Activated CD4-positive, alpha-beta T cell treated with anti-CD3 and anti-CD28 coated beads, Interleukin-2, amount 50 U/mL, for 1 hour (primary cell): ENCODE measurements at regions not wholly inside any gene's neighbourhood (a gene's known extent, or its start where the extent isn't known, plus 50 kb on each side); places are given as distances from the start of the nearest gene placed in this dataset.
"Not testable (repeated sequence)": the region's sequence is repeated elsewhere in the genome, so short reads cannot be mapped to it uniquely, and the experiment has no call there.

Experiments
- DNase-seq: peaks from one replicate; pipeline ENCODE4 v3.0.0-alpha.2; 2020

- no peak for DNase-seq
These were observed 112.5 kb downstream of the RRAGC start for GRCh38 chr1:38746941-38747600.

GRCh38 chr1:38746402-38746935, 113.1 kb downstream of the RRAGC start:
- no peak for DNase-seq

GRCh38 chr1:38745476-38746401, 113.8 kb downstream of the RRAGC start:
- no peak for DNase-seq

- DNase-seq: no peak
These were observed 114.9 kb downstream of the RRAGC start for GRCh38 chr1:38744452-38745350.

- no peak for DNase-seq
These were observed 116.4 kb downstream of the RRAGC start for GRCh38 chr1:38743184-38743583.

- DNase-seq: no peak
These were observed 118.2 kb downstream of the RRAGC start for GRCh38 chr1:38741341-38741740.

- DNase-seq: no peak
These were observed 119.1 kb downstream of the RRAGC start for GRCh38 chr1:38740487-38740886.

GRCh38 chr1:38738207-38738606, 121.4 kb downstream of the RRAGC start:
- no peak for DNase-seq

- no peak for DNase-seq
These were observed 123.2 kb downstream of the RRAGC start for GRCh38 chr1:38736399-38736798.

GRCh38 chr1:38735651-38736161, 123.9 kb downstream of the RRAGC start:
- no peak for DNase-seq

GRCh38 chr1:38733761-38734160, 125.8 kb downstream of the RRAGC start:
- DNase-seq: no peak

- DNase-seq: no peak
These were observed 128.8 kb downstream of the RRAGC start for GRCh38 chr1:38730511-38731397.

- DNase-seq: no peak
These were observed 131.0 kb downstream of the RRAGC start for GRCh38 chr1:38728585-38728908.

- DNase-seq: no peak
These were observed 131.6 kb downstream of the RRAGC start for GRCh38 chr1:38727684-38728584.

GRCh38 chr1:38725321-38725961, 134.1 kb downstream of the RRAGC start:
- not testable (repeated sequence) for DNase-seq

GRCh38 chr1:38724160-38725131, 135.1 kb downstream of the RRAGC start:
- no peak for DNase-seq

- DNase-seq: no peak
These were observed 137.8 kb downstream of the RRAGC start for GRCh38 chr1:38721816-38722215.

- no peak for DNase-seq
These were observed 139.7 kb downstream of the RRAGC start for GRCh38 chr1:38719880-38720279.

- no peak for DNase-seq
These were observed 141.5 kb downstream of the RRAGC start for GRCh38 chr1:38718031-38718430.
